ENCODE measurements at regions not wholly inside any gene's neighbourhood (a gene's known extent, or its start where the extent isn't known, plus 50 kb on each side); places are given as distances from the start of the nearest gene placed in this dataset.

DNA sequence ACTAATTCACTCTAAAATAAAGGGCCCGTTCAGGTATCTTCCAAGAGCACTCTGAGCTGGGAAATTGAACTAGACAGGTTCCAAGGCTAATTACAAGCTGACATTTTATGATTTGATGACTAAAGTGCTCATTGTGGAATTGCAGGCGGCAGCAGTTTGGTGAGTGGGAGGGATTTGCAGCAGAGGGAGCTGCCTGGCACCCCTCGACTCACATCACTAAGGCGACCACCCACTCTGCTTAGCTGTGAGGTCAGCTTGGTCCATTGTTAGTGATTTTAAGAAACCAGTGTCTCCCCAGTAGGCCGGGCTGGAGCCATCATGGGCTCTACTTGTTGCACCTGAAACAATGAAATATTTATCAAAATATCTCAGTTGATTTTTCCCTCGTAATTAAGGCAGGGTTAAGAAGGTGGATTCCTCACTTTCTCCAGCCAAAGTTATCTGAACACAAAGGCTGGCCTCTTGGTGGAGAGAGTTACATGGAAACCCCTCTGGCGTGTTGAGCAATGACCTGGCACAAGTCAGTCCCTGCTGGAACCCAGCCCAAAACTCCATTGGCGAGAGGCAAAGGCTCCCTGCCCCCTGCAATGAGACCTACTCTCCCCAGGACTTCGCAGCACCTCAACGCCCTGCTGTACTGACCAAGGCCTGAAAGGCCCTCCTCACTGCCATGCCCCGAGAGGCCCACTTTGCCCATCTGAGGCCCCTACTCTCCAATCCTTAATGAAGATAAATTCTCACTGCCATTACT lies 65.0 kb upstream of the ATP2B2 start:
- Mint-ChIP-seq H3K9me3 (peaks cover 0 to 2% (median 0%) of the 10 kb centered on the region in 9 donors), H3K27me3 (peaks cover 6 to 29% (median 14%) of the 10 kb centered on the region in 5 donors), H3K4me3 (no peak overlapping the region), H3K36me3 (no peaks in the 10 kb centered on the region), H3K4me1 (peaks cover 0 to 2% (median 0%) of the 10 kb centered on the region in 4 donors), H3K27ac (no peak overlapping the region)
- POLR2A ChIA-PET: no interaction called here
- ATAC-seq (no peak), DNase-seq (no peak)

- Mint-ChIP-seq H3K36me3 (no peaks in the 10 kb centered on the region), H3K4me3 (no peak overlapping the region), H3K9me3 (no peaks in the 10 kb centered on the region), H3K27me3 (peaks cover 0 to 20% (median 4%) of the 10 kb centered on the region in 5 donors), H3K27ac (no peak overlapping the region), H3K4me1 (peaks cover 0 to 2% (median 0%) of the 10 kb centered on the region in 4 donors)
- ATAC-seq (no peak), DNase-seq (no peak)
- POLR2A ChIA-PET: no interaction called here
These were observed 68.8 kb upstream of the ATP2B2 start for GRCh38 chr3:10574101-10574620.

- Mint-ChIP-seq H3K36me3 (no peaks in the 10 kb centered on the region), H3K4me3 (no peak overlapping the region), H3K9me3 (no peaks in the 10 kb centered on the region), H3K27me3 (peaks cover 0 to 18% (median 3%) of the 10 kb centered on the region in 5 donors), H3K27ac (no peak overlapping the region), H3K4me1 (peaks cover 0 to 2% (median 0%) of the 10 kb centered on the region in 4 donors)
- no peak for ATAC-seq
- POLR2A ChIA-PET: no interaction called here
- no peak for DNase-seq
These were observed 70.3 kb upstream of the ATP2B2 start for GRCh38 chr3:10575601-10576160.

- Mint-ChIP-seq H3K9me3 (no peaks in the 10 kb centered on the region), H3K36me3 (no peaks in the 10 kb centered on the region), H3K27me3 (peaks cover 1 to 22% (median 3%) of the 10 kb centered on the region in 5 donors), H3K4me3 (no peak overlapping the region), H3K27ac (no peak overlapping the region), H3K4me1 (peaks cover 0 to 2% (median 0%) of the 10 kb centered on the region in 4 donors)
- POLR2A ChIA-PET: no interaction called here
- DNase-seq (no peak), ATAC-seq (no peak)
These were observed 72.1 kb upstream of the ATP2B2 start for GRCh38 chr3:10577486-10577885.

DNA sequence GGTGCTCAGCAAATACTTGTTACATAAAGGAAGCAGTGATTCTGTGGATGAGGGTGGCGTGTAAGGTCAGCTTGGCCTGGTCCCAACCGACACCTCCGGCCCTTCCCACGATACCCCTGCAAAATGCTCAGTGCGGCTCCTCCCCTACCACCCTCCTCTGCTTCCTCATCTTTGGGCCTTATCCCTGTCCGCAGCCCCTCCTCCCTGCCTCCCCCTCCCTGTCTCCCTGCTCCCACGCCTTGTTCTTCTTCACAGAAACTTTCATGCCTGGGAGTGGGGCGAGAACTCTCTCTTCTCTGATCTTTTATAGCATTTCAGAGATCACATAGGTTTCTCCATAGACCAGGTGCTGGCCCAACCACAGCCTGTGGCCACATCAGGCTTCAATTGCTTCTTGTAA lies 75.0 kb upstream of the ATP2B2 start:
- no peak overlapping the region for H3K4me3 Mint-ChIP-seq
- peaks cover 9 to 45% (median 10%) of the 10 kb centered on the region in 5 donors for H3K27me3 Mint-ChIP-seq
- H3K27ac Mint-ChIP-seq: no peak overlapping the region
- H3K4me1 Mint-ChIP-seq: no peaks in the 10 kb centered on the region
- POLR2A ChIA-PET: no interaction called here
- H3K9me3 Mint-ChIP-seq: no peaks in the 10 kb centered on the region
- DNase-seq: no peak
- ATAC-seq: no peak
- H3K36me3 Mint-ChIP-seq: no peaks in the 10 kb centered on the region

GRCh38 chr3:10581251-10581650 lies 75.9 kb upstream of the ATP2B2 start:
- no peak overlapping the region for H3K27ac Mint-ChIP-seq
- no peak overlapping the region for H3K4me3 Mint-ChIP-seq
- H3K4me1 Mint-ChIP-seq: no peaks in the 10 kb centered on the region
- H3K9me3 Mint-ChIP-seq: no peaks in the 10 kb centered on the region
- POLR2A ChIA-PET: no interaction called here
- no peaks in the 10 kb centered on the region for H3K36me3 Mint-ChIP-seq
- ATAC-seq: no peak
- DNase-seq: no peak
- peaks cover 13 to 52% (median 16%) of the 10 kb centered on the region in 5 donors for H3K27me3 Mint-ChIP-seq

- H3K27me3 Mint-ChIP-seq: peaks cover 13 to 52% (median 16%) of the 10 kb centered on the region in 5 donors
- H3K9me3 Mint-ChIP-seq: no peaks in the 10 kb centered on the region
- no peak overlapping the region for H3K27ac Mint-ChIP-seq
- DNase-seq (no peak), ATAC-seq (no peak)
- H3K4me1 Mint-ChIP-seq: no peaks in the 10 kb centered on the region
- POLR2A ChIA-PET: no interaction called here
- no peaks in the 10 kb centered on the region for H3K36me3 Mint-ChIP-seq
- H3K4me3 Mint-ChIP-seq: no peak overlapping the region
These were observed 76.3 kb upstream of the ATP2B2 start for GRCh38 chr3:10581716-10582115.

GRCh38 chr3:10582733-10583132 lies 77.3 kb upstream of the ATP2B2 start:
- peaks cover 13 to 52% (median 17%) of the 10 kb centered on the region in 5 donors for H3K27me3 Mint-ChIP-seq
- POLR2A ChIA-PET: no interaction called here
- H3K36me3 Mint-ChIP-seq: no peaks in the 10 kb centered on the region
- no peak for ATAC-seq
- H3K4me3 Mint-ChIP-seq: no peak overlapping the region
- no peaks in the 10 kb centered on the region for H3K9me3 Mint-ChIP-seq
- H3K4me1 Mint-ChIP-seq: no peaks in the 10 kb centered on the region
- no peak for DNase-seq
- no peak overlapping the region for H3K27ac Mint-ChIP-seq

- Mint-ChIP-seq H3K4me1 (no peaks in the 10 kb centered on the region), H3K27me3 (peaks cover 16 to 62% (median 23%) of the 10 kb centered on the region in 5 donors), H3K27ac (peak overlapping the region in 1 of 10 donors; percentile 49), H3K4me3 (no peak overlapping the region), H3K9me3 (no peaks in the 10 kb centered on the region), H3K36me3 (no peaks in the 10 kb centered on the region)
- DNase-seq: no peak
- POLR2A ChIA-PET: no interaction called here
- no peak for ATAC-seq
These were observed 78.7 kb upstream of the ATP2B2 start for GRCh38 chr3:10583798-10584708.

GRCh38 chr3:10585945-10586344 lies 80.6 kb upstream of the ATP2B2 start:
- H3K4me3 Mint-ChIP-seq: no peak overlapping the region
- H3K27ac Mint-ChIP-seq: no peak overlapping the region
- no peaks in the 10 kb centered on the region for H3K9me3 Mint-ChIP-seq
- H3K27me3 Mint-ChIP-seq: peaks cover 16 to 63% (median 30%) of the 10 kb centered on the region in 5 donors
- H3K4me1 Mint-ChIP-seq: no peaks in the 10 kb centered on the region
- DNase-seq (no peak), ATAC-seq (no peak)
- no peaks in the 10 kb centered on the region for H3K36me3 Mint-ChIP-seq
- POLR2A ChIA-PET: no interaction called here

DNA sequence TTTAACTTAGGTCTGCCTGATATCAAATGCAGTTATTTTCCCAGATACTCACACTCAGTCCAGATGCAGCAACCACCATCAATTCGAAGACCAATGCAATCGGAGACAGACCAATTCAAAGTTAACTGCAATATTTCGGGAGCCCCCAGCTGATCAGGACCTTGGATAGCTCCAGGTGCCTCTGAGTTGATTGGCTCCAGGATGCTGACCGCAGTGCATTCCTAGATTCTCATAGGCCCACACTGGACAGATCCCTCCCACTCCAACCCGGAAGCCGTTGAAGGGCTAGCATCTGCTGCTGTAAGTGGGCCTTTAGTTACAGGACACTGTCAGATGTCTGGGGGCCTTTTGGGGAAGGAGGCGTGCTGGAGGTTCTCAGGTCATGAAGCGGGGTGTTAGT lies 89.5 kb upstream of the ATP2B2 start:
- POLR2A ChIA-PET: no interaction called here

DNA sequence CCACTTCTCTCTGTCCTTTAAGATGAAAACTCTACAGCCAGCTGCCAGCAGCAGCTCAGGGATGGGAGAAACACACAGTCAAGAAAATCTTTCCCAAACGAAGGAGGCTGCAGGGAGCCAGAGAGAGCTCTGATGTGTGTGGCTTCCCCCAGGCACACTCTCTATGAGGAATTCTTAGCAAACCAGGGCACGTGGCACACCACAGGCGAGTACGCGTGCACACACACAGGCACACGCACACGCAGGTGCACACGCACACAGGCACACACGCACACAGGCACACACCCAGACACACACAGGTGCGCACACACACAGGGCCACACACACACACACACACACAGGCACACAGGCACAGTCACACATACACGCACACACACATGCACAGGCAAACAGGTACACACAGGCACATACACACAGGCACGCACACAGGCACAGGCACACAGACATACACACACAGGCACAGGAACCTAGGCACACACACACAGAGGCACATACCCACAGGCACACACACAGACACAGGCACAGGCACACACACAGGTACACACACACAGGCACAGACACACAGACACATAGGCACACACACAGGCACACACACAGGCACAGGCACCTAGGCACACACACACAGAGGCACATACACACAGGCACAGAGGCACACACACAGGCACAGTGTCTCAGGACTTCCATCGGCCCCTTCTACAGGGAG lies 91.5 kb upstream of the ATP2B2 start:
- POLR2A ChIA-PET: no interaction called here

More for the DNA sequence above, 89.5 kb upstream of the ATP2B2 start:
- Mint-ChIP-seq H3K27ac (peak overlapping the region in 1 of 10 donors; percentile 87), H3K9me3 (peaks cover 0 to 4% (median 0%) of the 10 kb centered on the region in 9 donors), H3K4me1 (peaks cover 0 to 6% (median 0%) of the 10 kb centered on the region in 4 donors), H3K4me3 (no peak overlapping the region), H3K27me3 (peaks cover 22 to 78% (median 40%) of the 10 kb centered on the region in 5 donors), H3K36me3 (peaks cover 0 to 3% (median 0%) of the 10 kb centered on the region in 3 donors)
- DNase-seq (peak in 8 of 10 donors; percentile 20 to 44 (median 28)), ATAC-seq (peak; percentile 59 to 67)

More for the DNA sequence above, 91.5 kb upstream of the ATP2B2 start:
- no peak for DNase-seq
- Mint-ChIP-seq H3K27ac (no peak overlapping the region), H3K4me1 (peaks cover 0 to 7% (median under 1%) of the 10 kb centered on the region in 4 donors), H3K9me3 (peaks cover 0 to 4% (median 0%) of the 10 kb centered on the region in 9 donors), H3K4me3 (no peak overlapping the region), H3K36me3 (peaks cover 0 to 3% (median 0%) of the 10 kb centered on the region in 3 donors), H3K27me3 (peaks cover 22 to 72% (median 34%) of the 10 kb centered on the region in 5 donors)
- ATAC-seq: no peak

Measured in naive thymus-derived CD8-positive, alpha-beta T cell (primary cell).